ENCODE measurements at regions not wholly inside any gene's neighbourhood (a gene's known extent, or its start where the extent isn't known, plus 50 kb on each side); places are given as distances from the start of the nearest gene placed in this dataset.

- no peak overlapping the region for H3K4me2 ChIP-seq (ENCODE audit: low read length)
- H3K79me2 ChIP-seq (ENCODE audit: insufficient read depth, low read length), result no peaks in the 10 kb centered on the region
- H2AFZ ChIP-seq (ENCODE audit: low read depth, low read length, poor library complexity, severe bottlenecking), result no peak overlapping the region
- ChIA-PET CTCF (no interaction called here), RAD21 (ENCODE audit: low non-redundant PET in 1 of 2, low total read pairs in 2 of 2, uncharacterized antibody in 2 of 2, unreplicated experiment in 2 of 2) (no interaction called here), POLR2A (no interaction called here)
- no TSS peak for BruUV-seq (replicated peaks)
- no peak overlapping the region for H3K9ac ChIP-seq (ENCODE audit: low read length)
- TF ChIP-seq SIN3A (IDR thresholded peaks at IDR 0.05; ENCODE audit: low read depth), result no peak
- no peak for TF ChIP-seq EZH2phosphoT487 (IDR thresholded peaks at IDR 0.05; ENCODE audit: borderline replicate concordance)
- TF ChIP-seq ATF3 (IDR thresholded peaks at IDR 0.05), result no peak
- TF ChIP-seq, protein P1, sequence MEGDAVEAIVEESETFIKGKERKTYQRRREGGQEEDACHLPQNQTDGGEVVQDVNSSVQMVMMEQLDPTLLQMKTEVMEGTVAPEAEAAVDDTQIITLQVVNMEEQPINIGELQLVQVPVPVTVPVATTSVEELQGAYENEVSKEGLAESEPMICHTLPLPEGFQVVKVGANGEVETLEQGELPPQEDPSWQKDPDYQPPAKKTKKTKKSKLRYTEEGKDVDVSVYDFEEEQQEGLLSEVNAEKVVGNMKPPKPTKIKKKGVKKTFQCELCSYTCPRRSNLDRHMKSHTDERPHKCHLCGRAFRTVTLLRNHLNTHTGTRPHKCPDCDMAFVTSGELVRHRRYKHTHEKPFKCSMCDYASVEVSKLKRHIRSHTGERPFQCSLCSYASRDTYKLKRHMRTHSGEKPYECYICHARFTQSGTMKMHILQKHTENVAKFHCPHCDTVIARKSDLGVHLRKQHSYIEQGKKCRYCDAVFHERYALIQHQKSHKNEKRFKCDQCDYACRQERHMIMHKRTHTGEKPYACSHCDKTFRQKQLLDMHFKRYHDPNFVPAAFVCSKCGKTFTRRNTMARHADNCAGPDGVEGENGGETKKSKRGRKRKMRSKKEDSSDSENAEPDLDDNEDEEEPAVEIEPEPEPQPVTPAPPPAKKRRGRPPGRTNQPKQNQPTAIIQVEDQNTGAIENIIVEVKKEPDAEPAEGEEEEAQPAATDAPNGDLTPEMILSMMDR (IDR thresholded peaks at IDR 0.05 in 2 of 3, conservative IDR thresholded peaks at IDR 0.05 in 1 of 3; ENCODE audit: borderline replicate concordance in 1 of 3, insufficient read depth in 1 of 3, low read depth in 2 of 3, low read length in 2 of 3), result no peak
- TF ChIP-seq ZBTB33 (IDR thresholded peaks at IDR 0.05; ENCODE audit: extremely low read depth, insufficient replicate concordance, low read length), result no peak
- no peak for TF ChIP-seq SP1 (IDR thresholded peaks at IDR 0.05; ENCODE audit: low read depth)
- no peak for TF ChIP-seq FOSL1 (IDR thresholded peaks at IDR 0.05; ENCODE audit: low read depth)
- no peak for TF ChIP-seq TCF7L2 (IDR thresholded peaks at IDR 0.05; ENCODE audit: borderline replicate concordance, extremely low read depth, insufficient read depth, insufficient read length)
- no peak for TF ChIP-seq ZNF274 (IDR thresholded peaks at IDR 0.05; ENCODE audit: low read depth, low read length)
- TF ChIP-seq POLR2AphosphoS5 (IDR thresholded peaks at IDR 0.05; ENCODE audit: low read depth, low read length), result no peak
- no peak for TF ChIP-seq EGR1 (IDR thresholded peaks at IDR 0.05; ENCODE audit: low read depth)
- no peak for TF ChIP-seq ZFX (IDR thresholded peaks at IDR 0.05)
- TF ChIP-seq CEBPB (IDR thresholded peaks at IDR 0.05; ENCODE audit: low read depth), result no peak
- no peak for TF ChIP-seq JUND (IDR thresholded peaks at IDR 0.05)
- TF ChIP-seq RAD21 (IDR thresholded peaks at IDR 0.05; ENCODE audit: low read depth), result no peak
- no peak for TF ChIP-seq MAX (IDR thresholded peaks at IDR 0.05)
- peaks cover 3 to 4% of the 10 kb centered on the region in 2 experiments; a peak in 3 of 4 replicates for H3K4me1 ChIP-seq (ENCODE audit: control insufficient read depth in 1 of 2, insufficient read depth in 2 of 2, low read length in 2 of 2)
- H3K9me3 ChIP-seq (ENCODE audit: control insufficient read depth in 1 of 2, insufficient read depth in 1 of 2, low read depth in 1 of 2, low read length in 2 of 2), result no peaks in the 10 kb centered on the region
- H3K9me2 ChIP-seq (ENCODE audit: insufficient read depth), result no peaks in the 10 kb centered on the region
- H3K36me3 ChIP-seq (ENCODE audit: control insufficient read depth in 1 of 2, insufficient read depth in 2 of 2, low read length in 2 of 2), result no peaks in the 10 kb centered on the region
- ATAC-seq (no peak), DNase-seq (ENCODE audit: low read depth, low spot score) (no peak)
- H3K27ac ChIP-seq (ENCODE audit: low read depth, low read length), result no peak overlapping the region
- intact Hi-C loops (cut with micrococcal nuclease), result no loop called here
- no peak overlapping the region for H3K4me3 ChIP-seq (replicated peaks in 1 of 2; ENCODE audit: low read depth in 1 of 2, low read length in 2 of 2)
- H3K27me3 ChIP-seq (ENCODE audit: insufficient read depth, low read length), result no peaks in the 10 kb centered on the region
- no peaks in the 10 kb centered on the region for H4K20me1 ChIP-seq (ENCODE audit: insufficient read depth)
Measured at GRCh38 chr15:70253461-70254156, 155.9 kb upstream of the TLE3 start.
